Tibial nerve (tissue), 4 donors: ENCODE measurements at regions not wholly inside any gene's neighbourhood (a gene's known extent, or its start where the extent isn't known, plus 50 kb on each side); places are given as distances from the start of the nearest gene placed in this dataset.

Experiments
- DNase-seq, 2 donors: peaks; one replicate each; pipeline ENCODE4 v3.0.0-alpha.2; 2019; ENCODE audit warnings: low spot score in 2 of 2
- H3K27ac ChIP-seq, 4 donors: fragments of 200-600 bp; sonication (generic) in 3 of 4; one replicate each; pipeline ENCODE4 v1.5.1; 2017 to 2019; ENCODE audit warnings: mild to moderate bottlenecking in 1 of 4
- H3K27me3 ChIP-seq, 2 donors: fragments of 200-600 bp; sonication (generic) in 1 of 2; one replicate each; pipeline versions ENCODE4 v1.5.1 to v1.6.0; 2017 to 2019
- H3K36me3 ChIP-seq, 3 donors: fragments of 200-600 bp; sonication (generic); one replicate each; pipeline ENCODE4 v1.5.1; 2018 to 2019
- H3K4me1 ChIP-seq, 4 donors: fragments of 200-600 bp; sonication (generic) in 3 of 4; one replicate each; pipeline ENCODE4 v1.5.1; 2017 to 2019
- H3K4me3 ChIP-seq, 4 donors: fragments of 200-600 bp; sonication (generic) in 3 of 4; one replicate each; pipeline ENCODE4 v1.5.1; 2017 to 2019; ENCODE audit warnings: mild to moderate bottlenecking in 1 of 4, moderate library complexity in 1 of 4
- H3K9me3 ChIP-seq, 4 donors: fragments of 200-600 bp; sonication (generic) in 3 of 4; one replicate each; pipeline ENCODE4 v1.5.1; 2017 to 2019
- CTCF ChIP-seq, 5 experiments: fragments of 200-600 bp in 3 of 5; fragments of 450-650 bp in 2 of 5; sonication (generic) in 3 of 5; IDR thresholded peaks; one replicate each; pipeline ENCODE4 v1.5.1; 2016 to 2019; ENCODE audit warnings: antibody characterized with exemption in 5 of 5, mild to moderate bottlenecking in 3 of 5, moderate library complexity in 2 of 5
- EP300 ChIP-seq, 2 donors: sonication (generic); formaldehyde crosslinking; IDR thresholded peaks; one replicate each; pipeline ENCODE4 v1.6.1; 2017; ENCODE audit warnings: antibody characterized with exemption in 2 of 2, mild to moderate bottlenecking in 1 of 2
- POLR2A ChIP-seq, 2 donors: fragments of 450-650 bp; IDR thresholded peaks; one replicate each; pipeline ENCODE4 v1.6.1; 2017; ENCODE audit warnings: antibody characterized with exemption in 2 of 2, mild to moderate bottlenecking in 2 of 2, moderate library complexity in 2 of 2
- WGBS, 2 donors: methylation state at CpG; one replicate each; pipeline ENCODE4 v1.1.5; 2018; 5-methylcytosine and 5-hydroxymethylcytosine counted together

- WGBS, 2 donors, result 89 to 94% methylated on average over 1 of the region's 1 CpG
- Histone ChIP-seq H3K4me3 (no peak overlapping the region), H3K27ac (no peak overlapping the region), H3K27me3 (no peaks in the 10 kb centered on the region), H3K9me3 (no peaks in the 10 kb centered on the region), H3K4me1 (no peaks in the 10 kb centered on the region), H3K36me3 (no peaks in the 10 kb centered on the region)
- no peak for DNase-seq
- TF ChIP-seq CTCF (IDR thresholded peaks at IDR 0.05) (no peak), EP300 (IDR thresholded peaks at IDR 0.05) (no peak), POLR2A (IDR thresholded peaks at IDR 0.05) (no peak)
Measured at GRCh38 chr5:4548341-4548740, 591.8 kb upstream of the ADAMTS16 start.

- Histone ChIP-seq H3K9me3 (no peaks in the 10 kb centered on the region), H3K4me3 (no peak overlapping the region), H3K4me1 (no peaks in the 10 kb centered on the region), H3K36me3 (no peaks in the 10 kb centered on the region), H3K27ac (no peak overlapping the region), H3K27me3 (no peaks in the 10 kb centered on the region)
- WGBS, 2 donors, result 79 to 91% methylated on average over 1 of the region's 1 CpG
- no peak for DNase-seq
- TF ChIP-seq CTCF (IDR thresholded peaks at IDR 0.05) (no peak), POLR2A (IDR thresholded peaks at IDR 0.05) (no peak), EP300 (IDR thresholded peaks at IDR 0.05) (no peak)
Measured at GRCh38 chr5:4549351-4549750, 590.8 kb upstream of the ADAMTS16 start.

GRCh38 chr5:4551034-4551433 is 589.1 kb upstream of the ADAMTS16 start:
- no peak for TF ChIP-seq EP300 (IDR thresholded peaks at IDR 0.05)
- no peak for TF ChIP-seq POLR2A (IDR thresholded peaks at IDR 0.05)
- TF ChIP-seq CTCF (IDR thresholded peaks at IDR 0.05), result no peak
- no peaks in the 10 kb centered on the region for H3K4me1 ChIP-seq
- no peak overlapping the region for H3K4me3 ChIP-seq
- H3K9me3 ChIP-seq, result no peaks in the 10 kb centered on the region
- no peaks in the 10 kb centered on the region for H3K36me3 ChIP-seq
- no peaks in the 10 kb centered on the region for H3K27me3 ChIP-seq
- H3K27ac ChIP-seq, result no peak overlapping the region
- WGBS, 2 donors, result 63 to 69% methylated on average over 3 of the region's 3 CpGs
- DNase-seq, result no peak

- Histone ChIP-seq H3K9me3 (no peaks in the 10 kb centered on the region), H3K4me3 (no peak overlapping the region), H3K36me3 (no peaks in the 10 kb centered on the region), H3K27me3 (no peaks in the 10 kb centered on the region), H3K4me1 (no peaks in the 10 kb centered on the region), H3K27ac (no peak overlapping the region)
- TF ChIP-seq POLR2A (IDR thresholded peaks at IDR 0.05) (no peak), EP300 (IDR thresholded peaks at IDR 0.05) (no peak), CTCF (IDR thresholded peaks at IDR 0.05) (no peak)
- DNase-seq, result no peak
Measured at GRCh38 chr5:4553130-4553529, 587.0 kb upstream of the ADAMTS16 start.

- TF ChIP-seq POLR2A (IDR thresholded peaks at IDR 0.05) (no peak), EP300 (IDR thresholded peaks at IDR 0.05) (no peak)
Measured at GRCh38 chr5:4553978-4554377, 586.2 kb upstream of the ADAMTS16 start.

GRCh38 chr5:4555725-4556285 is 584.3 kb upstream of the ADAMTS16 start:
- Histone ChIP-seq H3K27ac (no peak overlapping the region), H3K36me3 (no peaks in the 10 kb centered on the region), H3K27me3 (no peaks in the 10 kb centered on the region), H3K4me1 (no peaks in the 10 kb centered on the region), H3K9me3 (peaks cover 0 to under 1% (median 0%) of the 10 kb centered on the region in 4 donors), H3K4me3 (no peak overlapping the region)
- no peak for DNase-seq
- TF ChIP-seq EP300 (IDR thresholded peaks at IDR 0.05) (no peak), POLR2A (IDR thresholded peaks at IDR 0.05) (no peak), CTCF (IDR thresholded peaks at IDR 0.05) (no peak)
- 89 to 90% methylated on average over 13 of the region's 13 CpGs for WGBS, 2 donors

More at GRCh38 chr5:4553978-4554377, 586.2 kb upstream of the ADAMTS16 start:
- H3K4me3 ChIP-seq, result no peak overlapping the region
- 45 to 46% methylated on average over 6 of the region's 6 CpGs for WGBS, 2 donors
- no peaks in the 10 kb centered on the region for H3K36me3 ChIP-seq
- H3K9me3 ChIP-seq, result no peaks in the 10 kb centered on the region
- no peak for DNase-seq
- no peaks in the 10 kb centered on the region for H3K4me1 ChIP-seq
- H3K27ac ChIP-seq, result no peak overlapping the region
- H3K27me3 ChIP-seq, result no peaks in the 10 kb centered on the region
